ENCODE measurements at regions not wholly inside any gene's neighbourhood (a gene's known extent, or its start where the extent isn't known, plus 50 kb on each side); places are given as distances from the start of the nearest gene placed in this dataset.

- Histone ChIP-seq H3K9me3 (ENCODE audit: low read length) (no peaks in the 10 kb centered on the region), H3K9me2 (replicated peaks; ENCODE audit: low read length) (no peaks in the 10 kb centered on the region), H3F3A (ENCODE audit: low read length, unreplicated experiment) (no peaks in the 10 kb centered on the region), H3K4me3 (ENCODE audit: low read length) (no peak overlapping the region), H3K79me2 (ENCODE audit: low read length) (no peaks in the 10 kb centered on the region), H3K9ac (ENCODE audit: low read length) (no peak overlapping the region), H3K36me3 (ENCODE audit: low read depth, low read length) (no peaks in the 10 kb centered on the region), H3K4me2 (ENCODE audit: low read length) (no peak overlapping the region), H2AFZ (ENCODE audit: low read length) (no peak overlapping the region), H3K27me3 (ENCODE audit: low read length) (no peaks in the 10 kb centered on the region), H3K27ac (ENCODE audit: low read length) (no peak overlapping the region), H3K4me1 (ENCODE audit: insufficient read depth, low read length) (no peaks in the 10 kb centered on the region), H4K20me1 (ENCODE audit: low read length) (no peaks in the 10 kb centered on the region)
- DNase-seq (no peak), ATAC-seq (no peak)
- intact Hi-C loops (cut with micrococcal nuclease): no loop called here
- POLR2A ChIA-PET (ENCODE audit: unreplicated experiment): no interaction called here
- TF ChIP-seq CTCF (conservative IDR thresholded peaks at IDR 0.05; ENCODE audit: low read depth, low read length): no peak
- no peak for TF ChIP-seq EZH2phosphoT487 (IDR thresholded peaks at IDR 0.05; ENCODE audit: borderline replicate concordance, low read length)
- TF ChIP-seq EZH2 (IDR thresholded peaks at IDR 0.05; ENCODE audit: low read length, unreplicated experiment): no peak
- BruUV-seq (replicated peaks): no TSS peak
- CTCF ChIA-PET: no interaction called here
Measured at GRCh38 chr5:152638996-152639552, 234.0 kb upstream of the NMUR2 start.

GRCh38 chr5:152641970-152642805 is 237.1 kb upstream of the NMUR2 start:
- BruUV-seq (replicated peaks): no TSS peak

More at GRCh38 chr5:152641970-152642805, 237.1 kb upstream of the NMUR2 start:
- no peaks in the 10 kb centered on the region for H3K9me2 ChIP-seq (replicated peaks; ENCODE audit: low read length)
- no peak overlapping the region for H3K9ac ChIP-seq (ENCODE audit: low read length)
- H2AFZ ChIP-seq (ENCODE audit: low read length): no peak overlapping the region
- no peaks in the 10 kb centered on the region for H3K27me3 ChIP-seq (ENCODE audit: low read length)
- no peak overlapping the region for H3K27ac ChIP-seq (ENCODE audit: low read length)
- POLR2A ChIA-PET (ENCODE audit: unreplicated experiment): no interaction called here
- no peaks in the 10 kb centered on the region for H3F3A ChIP-seq (ENCODE audit: low read length, unreplicated experiment)
- no peaks in the 10 kb centered on the region for H4K20me1 ChIP-seq (ENCODE audit: low read length)
- no peaks in the 10 kb centered on the region for H3K36me3 ChIP-seq (ENCODE audit: low read depth, low read length)
- intact Hi-C loops (cut with micrococcal nuclease): no loop called here
- no peak overlapping the region for H3K4me2 ChIP-seq (ENCODE audit: low read length)
- H3K9me3 ChIP-seq (ENCODE audit: low read length): no peaks in the 10 kb centered on the region
- H3K4me1 ChIP-seq (ENCODE audit: insufficient read depth, low read length): no peaks in the 10 kb centered on the region
- no peak for DNase-seq
- no peak overlapping the region for H3K4me3 ChIP-seq (ENCODE audit: low read length)
- no peaks in the 10 kb centered on the region for H3K79me2 ChIP-seq (ENCODE audit: low read length)
- CTCF ChIA-PET: no interaction called here
- no peak for ATAC-seq
- TF ChIP-seq EZH2phosphoT487 (IDR thresholded peaks at IDR 0.05; ENCODE audit: borderline replicate concordance, low read length) (no peak), EZH2 (IDR thresholded peaks at IDR 0.05; ENCODE audit: low read length, unreplicated experiment) (no peak), CTCF (conservative IDR thresholded peaks at IDR 0.05; ENCODE audit: low read depth, low read length) (no peak)
